COLO829 (cell line): ENCODE measurements at regions not wholly inside any gene's neighbourhood (a gene's known extent, or its start where the extent isn't known, plus 50 kb on each side); places are given as distances from the start of the nearest gene placed in this dataset.

Source experiments
- DNase-seq: peaks from one replicate; pipeline ENCODE4 v3.0.0; 2012; ENCODE audit warnings: low spot score

DNA sequence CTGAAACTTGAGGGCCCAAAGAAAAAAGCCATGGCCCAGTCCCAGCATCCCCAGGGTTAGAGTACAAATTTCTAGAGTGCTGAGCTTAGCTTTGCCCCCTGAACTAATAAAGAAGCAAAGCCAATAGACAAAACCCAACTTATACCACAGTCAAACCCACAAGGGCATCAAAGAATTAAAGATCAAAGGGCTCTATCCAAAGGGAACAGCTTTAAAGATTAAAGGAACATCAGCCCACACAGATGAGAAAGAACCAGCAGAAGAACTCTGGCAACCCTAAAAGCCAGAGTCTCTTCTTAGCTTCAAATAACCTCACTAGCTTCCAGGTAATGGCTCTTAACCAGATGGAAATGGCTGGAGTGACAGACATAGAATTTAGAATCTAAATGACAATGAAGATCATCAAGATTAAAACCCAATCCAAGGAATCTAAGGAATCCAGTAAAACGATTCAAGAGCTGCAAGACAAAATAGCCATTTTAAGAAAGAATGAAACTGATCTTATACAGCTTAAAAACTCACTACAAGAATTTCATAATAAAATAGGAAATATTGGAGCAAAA is 93.9 kb downstream of the YIPF5 start:
- DNase-seq, result no peak

DNA sequence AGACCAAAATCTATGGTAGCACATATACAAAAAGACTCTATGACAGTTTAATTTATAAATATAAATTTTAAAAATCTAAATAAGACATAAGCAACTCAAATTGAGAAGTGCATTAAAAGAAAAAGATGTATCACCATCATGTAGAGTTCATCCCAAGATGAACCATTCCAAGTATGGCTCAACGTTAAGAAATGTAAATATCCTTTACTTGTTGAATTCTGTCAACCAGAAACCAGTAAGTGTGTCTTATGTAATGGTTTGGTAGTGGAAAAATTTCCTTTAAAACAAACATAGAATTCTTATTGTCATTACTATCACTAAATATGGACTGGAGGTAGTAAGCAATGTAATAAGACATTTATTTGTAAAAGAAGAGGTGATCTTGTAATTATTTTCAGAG is 87.3 kb downstream of the YIPF5 start:
- no peak for DNase-seq

- no peak for DNase-seq
Measured at GRCh38 chr5:144084971-144085370, 85.5 kb downstream of the YIPF5 start.

DNA sequence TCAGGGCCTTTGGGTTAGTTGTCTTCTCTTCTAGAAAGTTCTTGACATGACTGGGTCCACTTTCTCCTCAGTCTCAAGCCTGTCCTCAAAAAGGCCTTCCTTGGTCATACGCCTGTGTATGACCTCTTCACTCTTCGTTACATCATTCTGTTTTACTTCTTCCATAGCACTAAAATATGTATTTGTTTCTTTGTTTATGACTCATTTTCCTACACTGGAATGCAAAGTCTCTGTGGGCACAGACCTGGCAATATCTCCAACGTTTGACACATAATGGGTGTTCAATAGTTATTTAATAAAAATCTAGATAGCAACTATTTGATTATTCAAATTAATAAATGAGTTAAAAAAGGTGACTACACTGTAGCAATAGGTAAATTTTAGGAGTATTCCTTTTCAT is 85.1 kb downstream of the YIPF5 start:
- DNase-seq, result no peak

DNA sequence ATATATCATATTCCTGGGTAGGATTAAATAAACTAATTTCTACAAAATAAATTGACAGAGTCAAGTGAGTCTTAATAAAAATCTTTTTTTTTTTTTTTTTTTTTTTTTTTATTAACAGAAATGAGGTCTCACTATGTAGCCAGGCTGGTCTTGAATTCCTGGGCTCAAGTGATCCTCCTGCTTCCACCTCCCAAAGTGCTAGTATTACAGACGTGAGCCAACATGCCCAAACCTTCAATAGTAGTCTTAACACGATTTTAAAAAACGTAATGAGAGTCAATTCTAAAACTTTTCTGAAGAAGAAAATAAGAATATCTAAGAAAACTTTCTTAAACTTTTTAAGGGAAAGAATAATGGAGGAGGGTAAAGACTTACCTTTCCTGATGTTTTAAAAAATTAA is 84.2 kb downstream of the YIPF5 start:
- no peak for DNase-seq

- DNase-seq, result no peak
Measured at GRCh38 chr5:144087576-144087975, 82.9 kb downstream of the YIPF5 start.

GRCh38 chr5:144088206-144089064 is 82.0 kb downstream of the YIPF5 start:
- no peak for DNase-seq

GRCh38 chr5:144089401-144090021 is 80.9 kb downstream of the YIPF5 start:
- DNase-seq, result no peak

- DNase-seq, result no peak
Measured at GRCh38 chr5:144092508-144092907, 78.0 kb downstream of the YIPF5 start.

- DNase-seq, result no peak
Measured at GRCh38 chr5:144093400-144093799, 77.1 kb downstream of the YIPF5 start.

DNA sequence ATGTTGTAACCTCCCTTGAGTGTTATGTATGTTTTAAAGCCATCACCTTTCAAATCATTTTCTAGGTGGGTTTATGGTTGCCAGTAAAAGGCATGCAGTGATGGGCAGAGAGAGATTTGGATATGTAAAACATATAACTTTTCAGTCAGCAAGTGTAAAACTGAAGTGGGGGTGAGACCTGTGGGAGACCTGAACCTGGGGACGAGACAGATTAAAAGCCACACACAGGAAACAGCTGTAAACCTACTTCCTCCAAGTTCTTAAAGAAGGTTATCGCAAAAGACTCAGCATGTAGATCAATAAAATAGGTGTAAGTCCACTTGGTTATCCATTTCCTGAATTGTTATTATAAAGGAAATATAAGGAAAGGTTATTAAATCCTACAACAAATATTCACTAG is 76.6 kb downstream of the YIPF5 start:
- DNase-seq, result no peak

DNA sequence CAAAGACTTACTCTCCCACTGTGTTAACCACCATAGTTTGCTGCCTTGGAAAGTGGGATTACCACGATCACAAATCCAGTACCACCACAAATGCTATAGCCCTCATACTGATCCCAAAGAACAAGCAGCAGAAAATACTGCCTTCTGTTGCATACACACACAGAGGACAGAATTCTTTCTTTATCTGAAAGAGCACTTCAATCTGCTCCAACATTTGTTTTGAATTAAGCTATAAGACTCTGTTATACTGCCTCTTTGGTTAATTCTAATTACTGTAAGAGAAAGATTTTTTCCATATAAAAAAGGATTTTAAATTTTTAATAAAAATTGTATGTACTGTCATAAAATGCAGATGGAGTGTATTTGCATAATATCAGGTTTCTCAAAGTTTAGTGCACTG is 69.8 kb downstream of the YIPF5 start:
- DNase-seq, result no peak

- no peak for DNase-seq
Measured at GRCh38 chr5:144101616-144102015, 68.8 kb downstream of the YIPF5 start.

DNA sequence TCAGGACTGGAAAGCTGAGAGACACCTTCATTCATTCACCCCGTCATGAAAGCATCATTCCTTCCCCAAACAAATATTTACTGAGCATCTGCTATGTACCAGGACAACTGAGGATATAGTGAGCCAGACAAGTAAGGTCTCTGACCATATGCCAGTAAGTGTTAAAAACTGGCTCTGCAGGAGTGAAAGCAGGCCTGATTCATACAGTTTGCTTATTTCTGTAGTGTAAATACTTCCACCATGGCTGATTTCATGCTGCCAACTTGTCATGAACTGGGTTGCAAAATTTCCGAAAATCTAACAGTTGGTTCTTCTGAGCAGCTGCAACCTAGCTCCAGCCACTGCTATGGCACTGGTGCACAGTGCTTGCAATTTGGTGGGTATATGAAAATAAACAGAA is 68.1 kb downstream of the YIPF5 start:
- DNase-seq, result no peak

DNA sequence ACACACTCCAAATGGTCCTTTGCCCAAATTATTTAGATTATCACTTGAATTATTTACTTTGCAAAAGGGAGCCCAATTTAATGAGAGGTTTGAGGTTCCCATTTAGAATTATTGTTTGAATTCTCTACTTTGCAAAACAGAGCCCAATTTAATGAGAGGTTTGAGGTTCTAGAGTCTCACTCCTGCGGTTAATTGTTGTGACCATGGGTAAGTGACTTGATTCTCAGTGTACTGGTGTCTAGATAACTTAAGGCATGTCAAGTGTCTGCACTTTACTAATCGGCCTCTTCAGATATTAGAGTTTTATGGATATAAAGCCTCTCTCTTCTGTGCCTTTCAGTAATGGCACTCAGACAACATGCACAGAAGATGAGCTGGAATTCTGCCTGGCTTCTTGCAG is 67.5 kb downstream of the YIPF5 start:
- no peak for DNase-seq

GRCh38 chr5:144103611-144104485 is 66.6 kb downstream of the YIPF5 start:
- DNase-seq, result no peak

GRCh38 chr5:144105371-144105770 is 65.1 kb downstream of the YIPF5 start:
- DNase-seq, result no peak

DNA sequence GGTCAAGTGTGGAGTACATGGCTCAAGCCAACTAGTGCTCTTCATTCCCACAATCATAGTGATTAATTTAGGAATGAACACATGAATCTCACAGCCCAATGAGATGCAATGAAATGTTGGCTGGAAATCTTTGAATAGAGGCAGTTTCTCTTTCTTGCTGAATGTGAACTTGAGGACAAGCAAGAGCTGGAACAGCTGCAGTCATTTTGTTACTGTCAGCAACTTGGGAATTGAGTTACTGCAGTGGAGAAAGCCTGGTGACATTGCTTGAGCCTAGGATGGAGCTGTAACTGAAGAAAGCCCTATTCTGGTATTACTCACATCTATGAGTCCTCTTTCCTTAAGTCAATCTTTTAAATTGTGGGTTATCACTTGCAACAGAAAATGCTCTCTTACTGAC is 62.3 kb downstream of the YIPF5 start:
- DNase-seq, result no peak
